ENCODE measurements at regions not wholly inside any gene's neighbourhood (a gene's known extent, or its start where the extent isn't known, plus 50 kb on each side); places are given as distances from the start of the nearest gene placed in this dataset.

DNA sequence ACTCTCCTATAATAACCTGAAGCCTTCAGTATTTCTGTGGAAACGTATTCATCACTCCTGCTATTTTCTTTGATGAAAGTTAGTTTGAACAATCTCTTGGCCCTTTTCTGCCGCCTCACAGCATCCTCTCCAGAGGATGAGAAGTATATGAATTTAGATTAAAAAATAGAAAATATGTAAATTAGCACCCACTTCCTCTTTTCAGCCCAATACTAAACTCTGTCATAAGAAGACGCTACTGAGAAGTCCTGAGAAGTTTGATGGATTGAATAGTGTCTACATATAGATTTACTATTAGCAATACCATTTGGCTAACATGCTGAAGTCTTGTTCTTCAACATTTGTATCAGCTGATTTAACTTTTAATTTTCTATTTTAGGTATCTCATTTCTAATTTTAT, 526.4 kb upstream of the SPHKAP start:
- no peak for DNase-seq (ENCODE audit: low read depth in 2 of 2)

DNA sequence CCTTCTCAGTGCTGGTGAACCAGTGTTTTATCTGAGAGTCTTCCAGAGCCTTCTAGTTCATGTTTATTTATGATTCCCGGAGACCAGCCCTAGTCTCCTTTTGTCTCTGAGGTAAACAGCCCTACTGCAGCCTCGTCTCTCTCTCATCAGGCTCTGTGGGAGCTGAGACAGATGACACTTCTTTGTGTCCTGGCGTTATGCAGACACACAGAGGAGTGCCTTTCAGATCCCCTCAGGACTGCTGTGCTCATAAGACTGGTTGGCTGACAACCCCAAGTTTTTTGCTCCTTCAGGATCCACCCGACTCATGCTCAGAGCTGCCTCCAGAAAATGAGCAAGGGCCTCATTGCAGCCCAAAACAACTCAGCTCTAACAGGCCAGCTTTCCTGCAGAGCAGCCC, 523.8 kb upstream of the SPHKAP start:
- DNase-seq (ENCODE audit: low read depth in 2 of 2), result no peak

DNA sequence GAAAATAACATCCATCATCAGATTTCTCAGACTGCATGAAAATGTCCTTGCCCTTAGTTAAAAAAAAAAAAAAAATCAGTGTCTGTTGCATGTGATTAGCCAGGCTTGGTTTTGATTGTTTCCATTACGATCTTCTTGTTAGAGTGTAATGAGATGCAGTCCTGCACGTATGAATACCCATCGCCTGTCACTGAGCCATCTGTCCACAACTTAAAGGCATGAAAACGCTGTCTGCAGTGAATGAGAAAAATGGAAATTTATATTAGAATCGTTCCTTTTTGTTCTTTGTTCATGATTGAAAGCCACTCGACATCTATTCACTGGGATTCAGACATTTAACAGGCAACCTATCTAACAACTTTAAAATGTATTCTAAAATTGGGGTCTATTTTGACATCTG, 521.7 kb upstream of the SPHKAP start:
- DNase-seq (ENCODE audit: low read depth in 2 of 2), result no peak

GRCh38 chr2:228701506-228701905, 520.0 kb upstream of the SPHKAP start:
- no peak for DNase-seq (ENCODE audit: low read depth in 2 of 2)

- no peak for DNase-seq (ENCODE audit: low read depth in 2 of 2)
Measured at GRCh38 chr2:228700638-228701037, 519.2 kb upstream of the SPHKAP start.

GRCh38 chr2:228699888-228700287, 518.4 kb upstream of the SPHKAP start:
- DNase-seq (ENCODE audit: low read depth in 2 of 2), result no peak

- no peak for DNase-seq (ENCODE audit: low read depth in 2 of 2)
Measured at GRCh38 chr2:228699400-228699799, 517.9 kb upstream of the SPHKAP start.

DNA sequence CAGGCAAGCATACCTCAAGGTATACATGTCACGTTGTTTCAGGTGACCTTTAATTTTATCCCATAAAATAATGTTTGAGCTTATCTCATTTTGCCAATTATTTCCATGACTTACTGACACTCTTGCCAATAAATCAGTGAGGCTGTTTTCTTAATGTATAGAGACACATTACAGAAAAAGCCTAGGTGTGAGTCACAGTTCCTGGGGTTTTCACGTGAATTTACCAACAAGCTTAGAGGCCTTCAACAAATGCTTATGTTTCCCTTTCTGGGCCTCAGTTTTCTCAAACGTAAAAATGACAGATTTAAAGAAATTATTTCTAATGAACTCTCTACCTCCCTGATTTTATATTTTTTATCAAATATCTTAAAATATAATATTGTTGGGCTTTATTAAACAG, 517.5 kb upstream of the SPHKAP start:
- no peak for DNase-seq (ENCODE audit: low read depth in 2 of 2)

DNA sequence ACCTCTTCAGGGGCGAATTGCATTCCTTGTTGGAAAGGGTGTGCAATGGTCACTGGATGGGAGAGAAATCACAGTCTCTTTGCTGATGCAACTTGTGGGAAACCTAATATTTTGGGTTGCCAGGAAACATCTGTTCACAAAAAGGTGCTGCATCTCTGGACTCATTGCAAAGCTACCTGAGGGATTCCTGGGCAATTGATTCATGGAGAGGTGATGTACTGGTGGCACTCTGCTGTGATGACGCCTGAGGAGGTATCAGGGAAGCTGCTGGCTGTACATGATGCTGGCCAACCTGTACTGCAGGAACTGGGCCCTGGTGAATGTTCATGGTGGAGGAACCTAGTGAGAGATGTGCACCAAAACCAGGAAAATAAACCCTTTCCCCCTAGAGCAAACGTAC, 516.0 kb upstream of the SPHKAP start:
- no peak for DNase-seq (ENCODE audit: low read depth in 2 of 2)

- DNase-seq (ENCODE audit: low read depth in 2 of 2), result no peak
Measured at GRCh38 chr2:228690681-228691080, 509.2 kb upstream of the SPHKAP start.

- no peak for DNase-seq (ENCODE audit: low read depth in 2 of 2)
Measured at GRCh38 chr2:228689053-228689452, 507.6 kb upstream of the SPHKAP start.

DNA sequence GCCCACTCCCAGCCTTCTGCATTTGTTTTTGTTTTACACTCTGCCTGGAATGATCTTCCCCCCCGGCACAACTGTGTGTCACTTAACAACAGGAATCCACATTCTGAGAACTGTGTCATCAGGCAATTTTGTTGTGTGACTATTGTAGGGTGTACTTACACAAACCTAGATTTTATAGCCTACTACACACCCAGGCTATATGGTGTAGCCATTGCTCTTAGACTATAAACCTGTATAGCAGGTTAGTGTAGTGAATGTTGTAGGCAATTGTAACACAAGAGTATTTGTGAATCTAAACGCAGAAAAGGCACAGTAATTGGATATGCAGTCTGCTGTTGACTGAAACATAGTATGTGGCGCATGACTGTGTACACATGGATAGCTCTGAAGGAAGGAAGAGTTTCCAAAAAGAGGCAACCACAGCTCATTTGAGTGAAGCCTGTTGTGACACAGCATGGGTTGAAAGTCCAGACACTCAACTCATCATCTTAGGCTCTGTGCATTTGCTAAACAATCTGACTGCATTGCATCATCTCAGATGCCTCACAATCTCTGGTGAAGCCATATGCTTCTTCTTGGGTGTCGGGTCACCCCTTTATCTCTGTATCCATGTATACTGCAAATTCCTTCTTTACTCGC, 506.6 kb upstream of the SPHKAP start:
- no peak for DNase-seq (ENCODE audit: low read depth in 2 of 2)

- DNase-seq (ENCODE audit: low read depth in 2 of 2), result no peak
Measured at GRCh38 chr2:228681979-228682378, 500.5 kb upstream of the SPHKAP start.

DNA sequence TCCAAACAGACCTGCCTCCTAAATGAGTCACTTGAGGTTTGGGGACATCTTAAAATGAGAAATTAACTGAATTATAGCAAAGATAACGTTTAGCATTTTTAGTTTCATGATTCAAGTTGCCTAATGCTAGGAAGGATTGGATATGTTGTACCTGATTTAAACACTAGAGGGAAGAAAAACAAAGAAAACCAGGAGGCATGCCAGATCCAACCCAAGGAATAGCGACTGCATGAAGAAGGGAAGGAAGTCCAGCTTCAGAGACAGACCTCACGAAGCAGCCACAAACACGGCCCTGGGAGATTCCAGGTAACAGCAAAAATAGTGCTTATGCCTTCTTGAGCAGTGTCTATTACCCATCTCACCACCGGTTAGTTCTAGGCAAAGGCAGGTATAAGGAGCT, 499.9 kb upstream of the SPHKAP start:
- DNase-seq (ENCODE audit: low read depth in 2 of 2), result no peak

DNA sequence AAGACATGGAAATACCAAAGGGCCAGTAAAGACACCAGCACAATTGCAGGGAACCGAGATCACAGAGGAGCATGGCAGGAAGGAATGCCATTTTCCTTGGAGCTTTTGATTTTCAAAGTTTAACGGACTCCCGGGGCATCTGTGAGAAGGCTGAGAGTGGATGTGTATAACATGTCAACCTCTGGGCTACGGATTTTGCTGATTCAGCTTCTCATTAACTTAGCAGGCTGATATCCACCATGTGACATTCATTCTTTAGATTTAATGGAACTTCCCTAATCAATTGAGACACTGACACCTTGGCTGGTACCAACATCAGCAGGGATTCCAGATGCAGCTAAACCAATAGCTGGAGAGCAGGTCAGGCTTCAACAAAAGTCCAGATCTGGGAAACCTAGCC, 496.6 kb upstream of the SPHKAP start:
- DNase-seq (ENCODE audit: low read depth in 2 of 2), result no peak

DNA sequence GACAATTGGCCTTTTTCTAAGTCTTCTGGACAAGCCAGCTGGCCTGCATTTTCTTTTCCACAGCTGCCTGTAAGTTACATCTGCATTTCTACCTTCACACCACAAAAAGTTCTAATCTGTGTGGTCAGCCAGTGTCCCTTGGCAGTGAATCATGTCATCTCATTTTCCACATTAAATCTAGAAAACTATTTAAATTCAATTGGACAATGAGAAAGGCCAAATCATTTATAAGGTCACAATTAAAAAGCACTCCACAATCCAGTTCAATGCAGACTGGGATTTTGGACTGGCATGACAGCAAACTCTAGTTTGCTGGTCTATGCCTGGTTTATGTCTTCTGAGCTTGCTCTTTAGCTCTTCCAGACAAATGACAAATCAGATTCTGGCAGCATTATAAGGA, 494.2 kb upstream of the SPHKAP start:
- DNase-seq (ENCODE audit: low read depth in 2 of 2), result no peak

DNA sequence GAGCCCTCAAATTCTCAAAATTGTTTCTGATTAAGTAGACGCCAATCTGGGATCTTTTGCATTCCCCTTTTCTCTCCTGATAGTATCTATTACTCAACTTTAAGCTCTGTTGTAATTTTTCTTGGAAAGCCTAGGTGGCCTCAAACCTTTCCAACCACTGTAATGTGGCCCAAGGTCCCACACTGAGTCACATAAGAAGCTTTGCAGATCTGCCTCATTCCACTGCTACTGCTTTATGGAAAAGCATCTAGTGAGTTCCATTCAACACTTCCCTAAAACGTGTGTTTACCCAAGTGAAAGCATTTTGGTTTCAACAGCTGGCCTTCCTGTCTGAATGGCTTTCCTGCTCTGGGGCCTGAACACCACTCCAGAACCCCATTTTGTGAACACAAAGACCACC, 493.6 kb upstream of the SPHKAP start:
- DNase-seq (ENCODE audit: low read depth in 2 of 2), result no peak

GRCh38 chr2:228673876-228674554, 492.5 kb upstream of the SPHKAP start:
- no peak for DNase-seq (ENCODE audit: low read depth in 2 of 2)

GRCh38 chr2:228669690-228670089, 488.2 kb upstream of the SPHKAP start:
- no peak for DNase-seq (ENCODE audit: low read depth in 2 of 2)

GRCh38 chr2:228665232-228665631, 483.7 kb upstream of the SPHKAP start:
- no peak for DNase-seq (ENCODE audit: low read depth in 2 of 2)

GRCh38 chr2:228658998-228659397, 477.5 kb upstream of the SPHKAP start:
- peak in 1 of 2 donors; percentile 26 for DNase-seq (ENCODE audit: low read depth in 2 of 2)

- peak; percentile 14 to 29 for DNase-seq (ENCODE audit: low read depth in 2 of 2)
Measured at GRCh38 chr2:228657807-228658402, 476.4 kb upstream of the SPHKAP start.

DNA sequence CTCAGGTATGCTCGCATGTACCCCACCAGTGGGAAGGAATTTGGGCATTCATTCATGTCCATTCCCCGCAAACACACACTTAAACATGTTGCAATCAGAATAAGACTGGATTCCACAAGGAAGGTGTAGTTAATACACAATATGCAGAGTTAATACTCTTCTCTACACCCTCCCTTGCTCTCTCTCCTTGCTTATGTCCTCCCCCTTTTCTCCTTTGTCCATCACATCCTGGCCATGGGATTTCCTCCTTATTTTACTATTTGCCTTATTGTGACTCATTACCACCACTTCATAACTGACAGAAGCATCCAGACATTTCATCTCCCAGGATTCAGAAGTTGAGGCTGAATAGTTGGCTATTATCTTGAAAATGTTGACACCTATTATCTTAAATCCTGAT, 473.8 kb upstream of the SPHKAP start:
- DNase-seq (ENCODE audit: low read depth in 2 of 2), result no peak

All from dermis microvascular lymphatic vessel endothelial cell (primary cell).